Loucy (cell line): ENCODE measurements at regions not wholly inside any gene's neighbourhood (a gene's known extent, or its start where the extent isn't known, plus 50 kb on each side); places are given as distances from the start of the nearest gene placed in this dataset.

ENCODE experiments used
- CTCF ChIP-seq: fragments of 200-600 bp; sonication (generic); conservative IDR thresholded peaks from 2 replicates; pipeline ENCODE4 v1.5.1; 2014; ENCODE audit warnings: mild to moderate bottlenecking, antibody characterized with exemption, low read length
- EZH2phosphoT487 ChIP-seq: fragments of 200-600 bp; IDR thresholded peaks from 2 replicates; pipeline ENCODE4 v1.6.1; 2018; ENCODE audit warnings: antibody characterized with exemption, mild to moderate bottlenecking, moderate library complexity, borderline replicate concordance

GRCh38 chr6:120899932-120900331 is 434.3 kb downstream of the TBC1D32 start:
- TF ChIP-seq CTCF: no peak
- no peak for TF ChIP-seq EZH2phosphoT487
